ENCODE measurements at regions not wholly inside any gene's neighbourhood (a gene's known extent, or its start where the extent isn't known, plus 50 kb on each side); places are given as distances from the start of the nearest gene placed in this dataset.

GRCh38 chr3:189563853-189564563 lies 67.2 kb upstream of the TP63 start:
- H2AFZ ChIP-seq (ENCODE audit: low read length): no peak overlapping the region
- POLR2A ChIA-PET: no interaction called here
- H3K4me2 ChIP-seq (ENCODE audit: low read length): no peak overlapping the region
- H3K4me3 ChIP-seq (ENCODE audit: low read depth, low read length, poor library complexity, severe bottlenecking): no peak overlapping the region
- no peak for DNase-seq (ENCODE audit: low spot score)
- H3K79me2 ChIP-seq (ENCODE audit: insufficient read depth, low read depth, low read length): no peaks in the 10 kb centered on the region
- H3K9me2 ChIP-seq (ENCODE audit: insufficient read depth, low read length): no peaks in the 10 kb centered on the region
- H3K4me1 ChIP-seq (ENCODE audit: insufficient read depth, low read length, poor library complexity, severe bottlenecking): no peaks in the 10 kb centered on the region
- no peaks in the 10 kb centered on the region for H4K20me1 ChIP-seq (ENCODE audit: insufficient read depth, low read length)
- H3K27ac ChIP-seq (ENCODE audit: low read depth, low read length, poor library complexity, severe bottlenecking): no peak overlapping the region
- no TSS peak for BruUV-seq (replicated peaks)
- TF ChIP-seq EZH2phosphoT487 (IDR thresholded peaks at IDR 0.05; ENCODE audit: borderline replicate concordance, low read depth, low read length) (no peak), CTCF (conservative IDR thresholded peaks at IDR 0.05; ENCODE audit: low read length) (no peak)
- CTCF ChIA-PET (ENCODE audit: unreplicated experiment): no interaction called here
- no peaks in the 10 kb centered on the region for H3K9me3 ChIP-seq (ENCODE audit: low read length)
- H3K36me3 ChIP-seq (ENCODE audit: insufficient read depth, low read length): no peaks in the 10 kb centered on the region
- intact Hi-C loops (cut with micrococcal nuclease; ENCODE audit: unreplicated experiment): no loop called here

- Histone ChIP-seq H3K4me1 (ENCODE audit: insufficient read depth, low read length, poor library complexity, severe bottlenecking) (no peaks in the 10 kb centered on the region), H4K20me1 (ENCODE audit: insufficient read depth, low read length) (no peaks in the 10 kb centered on the region), H3K9me3 (ENCODE audit: low read length) (no peaks in the 10 kb centered on the region), H3K79me2 (ENCODE audit: insufficient read depth, low read depth, low read length) (no peaks in the 10 kb centered on the region), H3K9me2 (ENCODE audit: insufficient read depth, low read length) (no peaks in the 10 kb centered on the region), H3K36me3 (ENCODE audit: insufficient read depth, low read length) (no peaks in the 10 kb centered on the region), H3K4me3 (ENCODE audit: low read depth, low read length, poor library complexity, severe bottlenecking) (no peak overlapping the region), H2AFZ (ENCODE audit: low read length) (no peak overlapping the region), H3K27ac (ENCODE audit: low read depth, low read length, poor library complexity, severe bottlenecking) (no peak overlapping the region), H3K4me2 (ENCODE audit: low read length) (no peak overlapping the region)
- no peak for DNase-seq (ENCODE audit: low spot score)
- intact Hi-C loops (cut with micrococcal nuclease; ENCODE audit: unreplicated experiment): no loop called here
- POLR2A ChIA-PET: no interaction called here
- TF ChIP-seq EZH2phosphoT487 (IDR thresholded peaks at IDR 0.05; ENCODE audit: borderline replicate concordance, low read depth, low read length) (no peak), CTCF (conservative IDR thresholded peaks at IDR 0.05; ENCODE audit: low read length) (no peak)
- CTCF ChIA-PET (ENCODE audit: unreplicated experiment): no interaction called here
- no TSS peak for BruUV-seq (replicated peaks)
Observed at GRCh38 chr3:189566550-189567130, 64.5 kb upstream of the TP63 start.

GRCh38 chr3:189567322-189567721 lies 63.9 kb upstream of the TP63 start:
- Histone ChIP-seq H3K27ac (ENCODE audit: low read depth, low read length, poor library complexity, severe bottlenecking) (no peak overlapping the region), H3K4me3 (ENCODE audit: low read depth, low read length, poor library complexity, severe bottlenecking) (no peak overlapping the region), H2AFZ (ENCODE audit: low read length) (no peak overlapping the region), H4K20me1 (ENCODE audit: insufficient read depth, low read length) (no peaks in the 10 kb centered on the region), H3K9me2 (ENCODE audit: insufficient read depth, low read length) (no peaks in the 10 kb centered on the region), H3K4me2 (ENCODE audit: low read length) (no peak overlapping the region), H3K36me3 (ENCODE audit: insufficient read depth, low read length) (no peaks in the 10 kb centered on the region), H3K9me3 (ENCODE audit: low read length) (no peaks in the 10 kb centered on the region), H3K4me1 (ENCODE audit: insufficient read depth, low read length, poor library complexity, severe bottlenecking) (no peaks in the 10 kb centered on the region), H3K79me2 (ENCODE audit: insufficient read depth, low read depth, low read length) (no peaks in the 10 kb centered on the region)
- no peak for DNase-seq (ENCODE audit: low spot score)
- intact Hi-C loops (cut with micrococcal nuclease; ENCODE audit: unreplicated experiment): no loop called here
- no TSS peak for BruUV-seq (replicated peaks)
- POLR2A ChIA-PET: interaction anchor here (0.5 to 0.9 kb wide), 2 partner anchors 474 to 1016 kb away, joined by 3 to 4 read pairs; no protein-coding TSS in a partner anchor
- CTCF ChIA-PET (ENCODE audit: unreplicated experiment): no interaction called here
- TF ChIP-seq CTCF (conservative IDR thresholded peaks at IDR 0.05; ENCODE audit: low read length): no peak
- no peak for TF ChIP-seq EZH2phosphoT487 (IDR thresholded peaks at IDR 0.05; ENCODE audit: borderline replicate concordance, low read depth, low read length)

All from OCI-LY7 (cell line).